ENCODE measurements at regions not wholly inside any gene's neighbourhood (a gene's known extent, or its start where the extent isn't known, plus 50 kb on each side); places are given as distances from the start of the nearest gene placed in this dataset.

DNA sequence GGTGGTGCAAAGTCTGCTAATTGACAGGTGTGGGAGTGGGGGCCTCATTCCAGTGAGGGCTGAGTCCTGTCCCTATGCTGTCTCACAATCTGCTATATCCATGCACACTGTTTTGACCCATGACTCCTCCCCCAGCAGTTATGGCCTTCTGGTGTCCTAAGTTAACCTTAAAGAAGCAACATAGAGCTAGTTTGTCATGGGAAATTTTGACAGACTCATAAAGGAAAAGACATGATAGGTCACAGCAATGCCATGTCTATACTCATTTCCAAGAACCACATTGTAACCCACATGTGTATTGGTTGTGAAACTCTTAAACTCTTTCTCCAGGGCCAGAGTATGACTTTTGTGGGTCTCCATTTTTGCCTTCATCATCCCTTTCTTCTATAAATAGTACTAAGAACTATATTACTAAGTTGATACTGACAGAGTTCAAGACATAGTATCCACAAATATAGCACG, 78.2 kb upstream of the SLC1A4 start:
- TF ChIP-seq POLR2AphosphoS5 (IDR thresholded peaks at IDR 0.05; ENCODE audit: low read depth, low read length) (no peak), TCF7L2 (IDR thresholded peaks at IDR 0.05; ENCODE audit: low read depth, low read length) (no peak), SIN3A (IDR thresholded peaks at IDR 0.05; ENCODE audit: borderline replicate concordance, insufficient read depth, low read depth, low read length) (no peak)
- TF ChIP-seq, protein P1, sequence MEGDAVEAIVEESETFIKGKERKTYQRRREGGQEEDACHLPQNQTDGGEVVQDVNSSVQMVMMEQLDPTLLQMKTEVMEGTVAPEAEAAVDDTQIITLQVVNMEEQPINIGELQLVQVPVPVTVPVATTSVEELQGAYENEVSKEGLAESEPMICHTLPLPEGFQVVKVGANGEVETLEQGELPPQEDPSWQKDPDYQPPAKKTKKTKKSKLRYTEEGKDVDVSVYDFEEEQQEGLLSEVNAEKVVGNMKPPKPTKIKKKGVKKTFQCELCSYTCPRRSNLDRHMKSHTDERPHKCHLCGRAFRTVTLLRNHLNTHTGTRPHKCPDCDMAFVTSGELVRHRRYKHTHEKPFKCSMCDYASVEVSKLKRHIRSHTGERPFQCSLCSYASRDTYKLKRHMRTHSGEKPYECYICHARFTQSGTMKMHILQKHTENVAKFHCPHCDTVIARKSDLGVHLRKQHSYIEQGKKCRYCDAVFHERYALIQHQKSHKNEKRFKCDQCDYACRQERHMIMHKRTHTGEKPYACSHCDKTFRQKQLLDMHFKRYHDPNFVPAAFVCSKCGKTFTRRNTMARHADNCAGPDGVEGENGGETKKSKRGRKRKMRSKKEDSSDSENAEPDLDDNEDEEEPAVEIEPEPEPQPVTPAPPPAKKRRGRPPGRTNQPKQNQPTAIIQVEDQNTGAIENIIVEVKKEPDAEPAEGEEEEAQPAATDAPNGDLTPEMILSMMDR (IDR thresholded peaks at IDR 0.05): no peak
- TF ChIP-seq, protein P2, sequence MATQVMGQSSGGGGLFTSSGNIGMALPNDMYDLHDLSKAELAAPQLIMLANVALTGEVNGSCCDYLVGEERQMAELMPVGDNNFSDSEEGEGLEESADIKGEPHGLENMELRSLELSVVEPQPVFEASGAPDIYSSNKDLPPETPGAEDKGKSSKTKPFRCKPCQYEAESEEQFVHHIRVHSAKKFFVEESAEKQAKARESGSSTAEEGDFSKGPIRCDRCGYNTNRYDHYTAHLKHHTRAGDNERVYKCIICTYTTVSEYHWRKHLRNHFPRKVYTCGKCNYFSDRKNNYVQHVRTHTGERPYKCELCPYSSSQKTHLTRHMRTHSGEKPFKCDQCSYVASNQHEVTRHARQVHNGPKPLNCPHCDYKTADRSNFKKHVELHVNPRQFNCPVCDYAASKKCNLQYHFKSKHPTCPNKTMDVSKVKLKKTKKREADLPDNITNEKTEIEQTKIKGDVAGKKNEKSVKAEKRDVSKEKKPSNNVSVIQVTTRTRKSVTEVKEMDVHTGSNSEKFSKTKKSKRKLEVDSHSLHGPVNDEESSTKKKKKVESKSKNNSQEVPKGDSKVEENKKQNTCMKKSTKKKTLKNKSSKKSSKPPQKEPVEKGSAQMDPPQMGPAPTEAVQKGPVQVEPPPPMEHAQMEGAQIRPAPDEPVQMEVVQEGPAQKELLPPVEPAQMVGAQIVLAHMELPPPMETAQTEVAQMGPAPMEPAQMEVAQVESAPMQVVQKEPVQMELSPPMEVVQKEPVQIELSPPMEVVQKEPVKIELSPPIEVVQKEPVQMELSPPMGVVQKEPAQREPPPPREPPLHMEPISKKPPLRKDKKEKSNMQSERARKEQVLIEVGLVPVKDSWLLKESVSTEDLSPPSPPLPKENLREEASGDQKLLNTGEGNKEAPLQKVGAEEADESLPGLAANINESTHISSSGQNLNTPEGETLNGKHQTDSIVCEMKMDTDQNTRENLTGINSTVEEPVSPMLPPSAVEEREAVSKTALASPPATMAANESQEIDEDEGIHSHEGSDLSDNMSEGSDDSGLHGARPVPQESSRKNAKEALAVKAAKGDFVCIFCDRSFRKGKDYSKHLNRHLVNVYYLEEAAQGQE (IDR thresholded peaks at IDR 0.05; ENCODE audit: insufficient read depth in 1 of 2, low read depth in 2 of 2, low read length in 1 of 2): no peak
